ENCODE measurements at regions not wholly inside any gene's neighbourhood (a gene's known extent, or its start where the extent isn't known, plus 50 kb on each side); places are given as distances from the start of the nearest gene placed in this dataset.

DNA sequence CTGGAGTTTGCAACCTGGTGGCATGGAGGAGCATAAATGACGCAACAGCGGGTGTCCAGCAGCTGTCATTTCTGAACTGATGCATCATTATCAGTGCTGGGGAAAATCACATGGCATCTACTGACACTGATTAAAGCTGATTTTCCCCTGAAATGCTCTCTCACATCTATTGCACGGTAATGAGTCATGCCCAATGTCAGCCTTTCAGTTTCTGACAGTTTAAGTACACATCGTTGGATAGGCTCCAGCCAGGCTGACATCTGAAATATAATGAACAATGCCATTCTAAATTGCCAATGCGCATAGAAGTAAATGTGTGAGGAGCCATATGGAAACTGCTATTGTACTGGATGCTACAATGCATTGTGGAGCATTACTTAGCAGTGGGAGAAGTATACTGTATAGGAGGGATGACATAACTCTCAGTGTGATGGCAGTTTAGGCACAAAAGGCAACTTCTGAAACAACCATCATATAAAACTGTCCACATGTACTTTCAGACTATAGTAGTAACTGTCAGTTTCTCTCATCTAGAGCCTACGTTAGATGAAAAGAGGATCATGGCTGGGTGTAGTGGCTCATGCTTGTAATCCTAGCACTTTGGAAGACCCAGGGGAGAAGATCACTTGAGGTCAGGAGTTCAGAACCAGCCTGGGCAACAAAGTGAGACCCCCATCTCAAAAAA lies 389.3 kb upstream of the DMAC1 start:
- TF ChIP-seq, protein P1, sequence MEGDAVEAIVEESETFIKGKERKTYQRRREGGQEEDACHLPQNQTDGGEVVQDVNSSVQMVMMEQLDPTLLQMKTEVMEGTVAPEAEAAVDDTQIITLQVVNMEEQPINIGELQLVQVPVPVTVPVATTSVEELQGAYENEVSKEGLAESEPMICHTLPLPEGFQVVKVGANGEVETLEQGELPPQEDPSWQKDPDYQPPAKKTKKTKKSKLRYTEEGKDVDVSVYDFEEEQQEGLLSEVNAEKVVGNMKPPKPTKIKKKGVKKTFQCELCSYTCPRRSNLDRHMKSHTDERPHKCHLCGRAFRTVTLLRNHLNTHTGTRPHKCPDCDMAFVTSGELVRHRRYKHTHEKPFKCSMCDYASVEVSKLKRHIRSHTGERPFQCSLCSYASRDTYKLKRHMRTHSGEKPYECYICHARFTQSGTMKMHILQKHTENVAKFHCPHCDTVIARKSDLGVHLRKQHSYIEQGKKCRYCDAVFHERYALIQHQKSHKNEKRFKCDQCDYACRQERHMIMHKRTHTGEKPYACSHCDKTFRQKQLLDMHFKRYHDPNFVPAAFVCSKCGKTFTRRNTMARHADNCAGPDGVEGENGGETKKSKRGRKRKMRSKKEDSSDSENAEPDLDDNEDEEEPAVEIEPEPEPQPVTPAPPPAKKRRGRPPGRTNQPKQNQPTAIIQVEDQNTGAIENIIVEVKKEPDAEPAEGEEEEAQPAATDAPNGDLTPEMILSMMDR (IDR thresholded peaks at IDR 0.05), result no peak
- TF ChIP-seq EP300 (IDR thresholded peaks at IDR 0.05), result no peak
- no peak for TF ChIP-seq POLR2A (IDR thresholded peaks at IDR 0.05; ENCODE audit: low read depth)
